Pancreas (tissue), 10 donors: ENCODE measurements at regions not wholly inside any gene's neighbourhood (a gene's known extent, or its start where the extent isn't known, plus 50 kb on each side); places are given as distances from the start of the nearest gene placed in this dataset.
"Not testable (repeated sequence)": the region's sequence is repeated elsewhere in the genome, so short reads cannot be mapped to it uniquely, and the experiment has no call there.

Source experiments
- ATAC-seq, 4 donors: fragments of 200-7000 bp; cut with Tn5 transposase; one replicate each; pipeline versions ENCODE4 v1.8.0 to v1.9.1; 2020; ENCODE audit warnings: mild to moderate bottlenecking in 4 of 4, moderate library complexity in 4 of 4
- DNase-seq, 6 donors: peaks; one replicate each; pipeline ENCODE4 v3.0.0-alpha.2; 2020
- FAIRE-seq: peaks from 2 replicates; lab custom pipeline; 2012; peaks lifted over from hg19 to GRCh38; lab: Jason Lieb, UNC
- H3K27ac ChIP-seq, 4 donors: fragments of 200-600 bp; sonication (generic); 1 replicate in 3 of 4; 2 replicates in 1 of 4; pipeline versions ENCODE4 v1.5.0 to v1.8.0; 2020
- H3K27me3 ChIP-seq, 4 donors: fragments of 200-600 bp; one replicate each; pipeline ENCODE4 v1.8.0; 2021
- H3K36me3 ChIP-seq, 3 donors: fragments of 200-600 bp; sonication (generic) in 1 of 3; one replicate each; pipeline versions ENCODE4 v1.5.0 to v1.8.0; 2020 to 2021
- H3K4me1 ChIP-seq, 3 donors: fragments of 200-600 bp; one replicate each; pipeline ENCODE4 v1.8.0; 2021
- H3K4me3 ChIP-seq, 4 donors: fragments of 200-600 bp; sonication (generic) in 2 of 4; one replicate each; pipeline versions ENCODE4 v1.5.0 to v1.8.0; 2020 to 2021
- H3K9me3 ChIP-seq, 4 donors: fragments of 200-600 bp; one replicate each; pipeline ENCODE4 v1.8.0; 2021
- CTCF ChIP-seq, 4 donors: fragments of 200-600 bp; sonication (generic) in 3 of 4; IDR thresholded peaks; one replicate each; pipeline versions ENCODE4 v1.5.0 to v1.8.0; 2021; ENCODE audit warnings: antibody characterized with exemption in 4 of 4
- WGBS, 2 donors: extraction: QIAGEN DNeasy Blood & Tissue Kit; methylation state at CpG; one replicate each; pipeline ENCODE4 v1.1.7; 2013; 5-methylcytosine and 5-hydroxymethylcytosine counted together
- intact Hi-C, 3 donors: fragments of 100-400 bp; cut with DNase I; formaldehyde crosslinking; loops; one replicate each; pipeline versions ENCODE4 v1.11.1 to v1.14.2; 2022
- donor health status: healthy with polysubstance abuse.
- donor health status: DM: no; HTN: no; CAD: no; lungs with moderate emphysema.
- donor health status: DM: no; HTN: no; CAD: no.
- donor health status: control.
- donor health status: control.
- donor health status: Bipolar disorder and iron deficiency.
- donor health status: DM: yes; HTN: yes; CAD: no.
- donor health status: DM: no; HTN: no; CAD: no.
- donor health status: DM: no; HTN: no; CAD: no.
- donor health status: DM: yes; HTN: yes; CAD: no.

DNA sequence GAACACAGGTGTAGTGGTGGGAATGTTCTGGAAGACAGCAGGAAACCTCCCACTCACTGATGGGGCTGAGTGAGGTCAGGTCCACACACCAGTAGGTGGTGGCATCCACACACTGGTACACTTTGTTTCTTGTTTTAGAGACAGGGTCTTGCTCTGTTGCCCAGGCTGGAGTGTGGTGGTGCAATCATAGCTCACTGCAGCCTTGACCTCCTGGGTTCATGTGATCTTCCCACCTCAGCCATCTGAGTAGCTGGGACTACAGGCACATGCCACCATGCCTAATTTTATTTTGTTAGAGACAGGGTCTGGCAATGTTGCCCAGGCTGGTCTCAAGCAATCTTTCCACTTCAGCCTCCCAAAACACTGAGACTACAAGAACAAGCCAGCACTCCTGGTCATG is 140.9 kb downstream of the TBC1D2B start:
- DNase-seq, H3K36me3 ChIP-seq, H3K9me3 ChIP-seq, intact Hi-C loops, H3K27ac ChIP-seq, H3K27me3 ChIP-seq, ATAC-seq, H3K4me3 ChIP-seq, H3K4me1 ChIP-seq, FAIRE-seq: not testable (repeated sequence)

DNA sequence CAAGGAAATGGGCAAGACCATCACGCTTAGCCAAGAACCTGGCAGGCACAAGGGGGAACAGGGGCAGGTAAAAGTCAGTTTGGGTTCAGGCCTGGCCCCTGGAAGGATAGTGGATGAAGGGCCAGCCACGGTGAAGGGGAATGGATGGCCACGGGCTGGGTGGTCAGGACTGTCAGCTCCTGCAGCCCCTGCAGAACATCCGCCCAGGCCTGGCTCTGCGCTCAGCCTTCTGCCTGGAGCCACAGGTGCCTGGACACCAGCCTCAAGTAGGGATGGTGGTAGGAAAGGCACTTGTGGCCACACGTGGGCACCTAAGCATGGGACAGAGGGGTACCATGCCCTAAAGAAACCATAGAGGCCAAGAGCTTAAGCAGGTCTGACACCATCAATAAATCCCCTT is 143.0 kb downstream of the TBC1D2B start:
- H3K27me3 ChIP-seq, H3K27ac ChIP-seq, H3K4me1 ChIP-seq, intact Hi-C loops, ATAC-seq, FAIRE-seq, H3K9me3 ChIP-seq, H3K4me3 ChIP-seq, H3K36me3 ChIP-seq: not testable (repeated sequence)
- WGBS, 2 donors = 86 to 88% methylated on average over 5 to 6 of the region's 6 CpGs
- DNase-seq = peak in 1 of 6 donors; percentile 47

GRCh38 chr15:77930907-77931306 is 146.6 kb downstream of the TBC1D2B start:
- FAIRE-seq, H3K4me3 ChIP-seq, H3K27me3 ChIP-seq, H3K36me3 ChIP-seq, H3K27ac ChIP-seq, H3K9me3 ChIP-seq, DNase-seq, H3K4me1 ChIP-seq, ATAC-seq, intact Hi-C loops: not testable (repeated sequence)
- 45 to 73% methylated on average over 2 to 3 of the region's 4 CpGs for WGBS, 2 donors

DNA sequence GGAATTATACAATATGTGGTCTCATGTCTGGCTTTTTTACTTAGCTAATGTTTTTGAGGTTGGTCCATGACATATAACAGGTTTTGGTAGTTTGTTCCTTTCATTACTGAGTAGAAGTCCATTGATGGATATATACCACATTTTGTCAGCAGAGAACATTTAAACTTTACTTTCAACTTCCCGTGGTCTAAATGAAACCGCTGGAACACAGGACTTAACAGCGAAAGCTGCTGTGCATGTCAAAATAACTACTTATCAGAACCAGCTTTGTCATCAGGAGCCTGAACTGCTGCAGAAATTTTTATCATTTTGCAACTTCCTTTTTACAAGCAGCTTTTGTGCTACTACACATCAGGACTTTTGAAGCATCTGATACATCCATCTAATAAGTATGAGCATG is 147.0 kb downstream of the TBC1D2B start:
- DNase-seq, H3K4me1 ChIP-seq, H3K4me3 ChIP-seq, H3K27ac ChIP-seq, FAIRE-seq, intact Hi-C loops, H3K9me3 ChIP-seq, H3K27me3 ChIP-seq, H3K36me3 ChIP-seq, ATAC-seq: not testable (repeated sequence)
- 48 to 55% methylated on average over 3 of the region's 3 CpGs for WGBS, 2 donors

- H3K4me3 ChIP-seq, intact Hi-C loops, H3K9me3 ChIP-seq, H3K36me3 ChIP-seq, H3K27ac ChIP-seq, FAIRE-seq, H3K4me1 ChIP-seq, H3K27me3 ChIP-seq, ATAC-seq: not testable (repeated sequence)
- 85 to 93% methylated on average over 11 of the region's 11 CpGs for WGBS, 2 donors
- DNase-seq = peak in 1 of 6 donors; percentile 13
These were observed 150.7 kb downstream of the TBC1D2B start for GRCh38 chr15:77926789-77927188.

- not testable (repeated sequence) for FAIRE-seq
These were observed 151.2 kb downstream of the TBC1D2B start for GRCh38 chr15:77926296-77926695.

DNA sequence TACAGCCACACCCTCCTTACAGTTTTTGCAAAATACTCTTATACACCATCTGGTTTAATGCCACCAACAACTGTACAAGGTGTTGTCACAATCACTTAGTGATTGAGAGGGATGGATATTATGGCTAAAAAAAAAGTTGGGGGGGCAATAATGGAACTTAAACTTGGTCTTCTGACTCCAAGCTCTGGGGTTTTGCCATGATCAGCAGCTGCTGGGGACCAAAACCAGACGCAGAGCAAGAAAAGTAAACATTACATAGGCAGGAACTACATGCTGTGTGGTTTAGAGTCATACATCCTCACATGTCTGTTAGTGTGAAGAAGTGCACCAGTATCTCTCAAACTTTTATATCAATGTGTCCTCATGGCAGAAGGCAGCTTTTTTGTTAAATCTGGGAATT is 152.4 kb downstream of the TBC1D2B start:
- intact Hi-C loops, H3K36me3 ChIP-seq, FAIRE-seq, H3K4me1 ChIP-seq, H3K4me3 ChIP-seq, H3K27me3 ChIP-seq, H3K27ac ChIP-seq, ATAC-seq, DNase-seq, H3K9me3 ChIP-seq: not testable (repeated sequence)
- WGBS, 2 donors = 23 to 31% methylated on average over 1 of the region's 1 CpG

More at GRCh38 chr15:77926296-77926695, 151.2 kb downstream of the TBC1D2B start:
- H3K4me3 ChIP-seq, intact Hi-C loops, ATAC-seq, H3K36me3 ChIP-seq, H3K27me3 ChIP-seq, H3K27ac ChIP-seq, H3K9me3 ChIP-seq, H3K4me1 ChIP-seq: not testable (repeated sequence)
- DNase-seq = peak in 1 of 6 donors; percentile 28
- 82 to 96% methylated on average over 7 to 9 of the region's 10 CpGs for WGBS, 2 donors

DNA sequence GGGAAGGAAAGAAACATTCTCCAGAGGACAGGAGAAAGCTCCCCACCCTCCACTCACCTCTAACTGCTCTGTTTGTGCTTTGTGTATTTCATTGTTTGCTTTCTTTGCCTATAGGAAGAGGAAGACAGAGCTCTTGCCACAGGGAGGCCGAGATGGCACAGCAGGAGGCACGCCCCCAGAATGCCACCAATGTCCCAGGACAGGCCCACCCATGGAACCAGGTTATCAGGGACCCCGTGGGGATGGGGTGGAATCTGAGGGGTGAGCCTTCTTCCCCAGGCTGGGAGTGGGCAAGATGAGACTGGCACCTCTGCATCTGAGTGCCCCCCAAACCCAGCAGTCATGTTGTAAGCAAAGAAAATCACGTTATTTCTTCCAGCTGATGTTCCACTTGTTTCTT is 155.8 kb downstream of the TBC1D2B start:
- DNase-seq = peak in 1 of 6 donors; percentile 17
- H3K4me1 ChIP-seq = no peaks in the 10 kb centered on the region
- FAIRE-seq = no peak

GRCh38 chr15:77916966-77917635 is 160.4 kb downstream of the TBC1D2B start:
- DNase-seq = peak in 1 of 6 donors; percentile 36
- H3K9me3 ChIP-seq, H3K4me3 ChIP-seq, H3K36me3 ChIP-seq, FAIRE-seq, H3K4me1 ChIP-seq, ATAC-seq, intact Hi-C loops, H3K27ac ChIP-seq, H3K27me3 ChIP-seq: not testable (repeated sequence)
- 62 to 67% methylated on average over 8 to 9 of the region's 11 CpGs for WGBS, 2 donors

More for the DNA sequence above, 155.8 kb downstream of the TBC1D2B start:
- Histone ChIP-seq H3K27ac (no peak overlapping the region), H3K27me3 (no peaks in the 10 kb centered on the region), H3K4me3 (no peak overlapping the region), H3K9me3 (no peaks in the 10 kb centered on the region), H3K36me3 (no peaks in the 10 kb centered on the region)
- intact Hi-C loops = no loop called here
- no peak for TF ChIP-seq CTCF (IDR thresholded peaks at IDR 0.05)
- ATAC-seq = no peak
- WGBS, 2 donors = 71 to 75% methylated on average over 4 of the region's 4 CpGs

- H3K9me3 ChIP-seq, intact Hi-C loops, H3K27ac ChIP-seq, ATAC-seq, FAIRE-seq, H3K36me3 ChIP-seq, H3K4me1 ChIP-seq, H3K27me3 ChIP-seq, H3K4me3 ChIP-seq: not testable (repeated sequence)
- WGBS, 2 donors = 80 to 94% methylated on average over 6 of the region's 6 CpGs
- DNase-seq = peak in 1 of 6 donors; percentile 35
These were observed 161.6 kb downstream of the TBC1D2B start for GRCh38 chr15:77915961-77916330.
